Gastroesophageal sphincter (tissue), 4 donors: ENCODE measurements at regions not wholly inside any gene's neighbourhood (a gene's known extent, or its start where the extent isn't known, plus 50 kb on each side); places are given as distances from the start of the nearest gene placed in this dataset.

Source experiments
- ATAC-seq: fragments of 150-250 bp; one replicate; pipeline ENCODE4 v1.9.1; 2016; ENCODE audit warnings: mild to moderate bottlenecking, moderate library complexity
- H3K27ac ChIP-seq, 4 donors: fragments of 200-600 bp; sonication (generic) in 3 of 4; 1 replicate in 3 of 4; 2 replicates in 1 of 4; pipeline ENCODE4 v1.5.1; 2016 to 2019
- H3K27me3 ChIP-seq: fragments of 200-600 bp; sonication (generic); one replicate; pipeline ENCODE4 v1.5.1; 2019
- H3K36me3 ChIP-seq, 2 donors: fragments of 200-600 bp; sonication (generic); one replicate each; pipeline ENCODE4 v1.5.1; 2019; ENCODE audit warnings: control low read depth in 1 of 2
- H3K4me1 ChIP-seq, 3 donors: fragments of 200-600 bp; sonication (generic); 1 replicate in 2 of 3; 2 replicates in 1 of 3; pipeline ENCODE4 v1.5.1; 2016 to 2019; ENCODE audit warnings: control low read depth in 2 of 3
- H3K4me3 ChIP-seq, 2 donors: fragments of 200-600 bp; sonication (generic); one replicate each; pipeline ENCODE4 v1.5.1; 2019; ENCODE audit warnings: mild to moderate bottlenecking in 1 of 2, moderate library complexity in 1 of 2
- H3K9me3 ChIP-seq, 3 donors: fragments of 200-600 bp; sonication (generic); one replicate each; pipeline ENCODE4 v1.5.1; 2017 to 2019; ENCODE audit warnings: control low read depth in 2 of 3
- EP300 ChIP-seq: sonication (generic); formaldehyde crosslinking; IDR thresholded peaks from one replicate; pipeline ENCODE4 v1.6.1; 2017; ENCODE audit warnings: antibody characterized with exemption, mild to moderate bottlenecking
- POLR2A ChIP-seq, 2 donors: fragments of 450-650 bp; IDR thresholded peaks; one replicate each; pipeline ENCODE4 v1.6.1; 2017; ENCODE audit warnings: antibody characterized with exemption in 2 of 2, mild to moderate bottlenecking in 2 of 2, moderate library complexity in 1 of 2
- POLR2AphosphoS5 ChIP-seq: sonication (generic); formaldehyde crosslinking; IDR thresholded peaks from one replicate; pipeline ENCODE4 v1.6.1; 2017; ENCODE audit warnings: antibody characterized with exemption
- WGBS, 2 donors: methylation state at CpG; one replicate each; pipeline ENCODE4 v1.1.5; 2018; ENCODE audit warnings: low coverage in 1 of 2; 5-methylcytosine and 5-hydroxymethylcytosine counted together
- TF ChIP-seq, protein P1 (sequence below), 4 experiments: fragments of 200-600 bp in 2 of 4; fragments of 450-650 bp in 2 of 4; sonication (generic) in 1 of 4; IDR thresholded peaks; one replicate each; pipeline ENCODE4 v1.5.1; 2017 to 2019; ENCODE audit warnings: antibody characterized with exemption in 4 of 4, mild to moderate bottlenecking in 2 of 4, moderate library complexity in 2 of 4

DNA sequence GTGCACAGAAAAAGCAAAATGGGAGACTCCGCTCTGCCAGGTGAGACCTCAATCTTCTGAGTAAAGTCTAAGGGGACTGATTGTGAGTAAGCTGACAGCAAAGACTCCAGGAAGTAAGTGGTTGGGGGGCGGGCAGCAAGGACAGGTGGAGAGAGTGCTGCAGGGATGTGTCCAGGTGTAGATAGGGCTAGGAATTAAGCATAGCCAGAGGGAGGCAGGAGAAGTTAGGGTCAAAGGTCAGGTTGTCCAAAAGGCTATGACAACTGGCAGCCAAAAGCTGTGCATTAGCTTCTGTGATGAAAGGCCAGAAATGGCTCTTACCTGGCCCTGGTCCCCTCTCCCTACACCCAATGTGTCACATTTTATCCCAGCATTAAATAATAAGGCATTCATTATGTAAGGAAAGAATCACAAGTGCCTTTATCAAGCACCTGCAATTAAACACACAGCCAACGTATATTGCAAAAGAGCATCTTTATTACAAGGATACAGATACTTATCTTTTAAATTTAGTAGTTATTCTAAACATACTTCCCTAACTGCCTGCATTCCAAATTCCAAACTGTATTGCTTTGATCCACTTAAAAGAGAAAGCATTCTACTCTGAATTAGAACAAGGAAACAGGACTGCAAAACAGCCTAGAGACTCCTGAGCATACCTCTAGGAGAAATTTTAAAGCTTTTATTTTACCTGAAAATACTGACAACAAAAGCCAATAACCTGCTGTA is 247.9 kb downstream of the IRS1 start:
- no peaks in the 10 kb centered on the region for H3K9me3 ChIP-seq
- 90 to 94% methylated on average over 3 of the region's 3 CpGs for WGBS, 2 donors

DNA sequence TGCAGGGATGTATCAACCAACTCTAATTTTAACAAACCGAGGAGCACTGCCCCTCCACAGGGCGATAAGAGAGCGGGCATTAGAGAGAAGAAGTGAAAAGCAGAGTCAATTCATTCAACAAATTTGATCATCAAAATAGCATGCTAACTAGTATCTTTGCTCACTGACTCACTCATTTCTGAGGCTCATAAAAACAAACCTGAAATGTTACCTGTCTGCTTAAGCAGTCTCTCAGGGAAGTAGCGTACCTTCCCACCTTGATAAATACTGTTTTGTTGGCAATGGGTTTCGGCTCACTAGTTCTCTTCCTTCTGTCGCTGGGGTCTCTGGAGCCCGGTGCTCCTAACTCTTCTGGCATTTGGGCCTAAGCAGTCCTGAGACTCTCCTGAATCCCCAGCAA is 248.8 kb downstream of the IRS1 start:
- Histone ChIP-seq H3K27me3 (no peaks in the 10 kb centered on the region), H3K4me3 (no peak overlapping the region), H3K9me3 (no peaks in the 10 kb centered on the region), H3K27ac (no peak overlapping the region), H3K4me1 (no peaks in the 10 kb centered on the region), H3K36me3 (no peaks in the 10 kb centered on the region)
- WGBS, 2 donors = 94% methylated on average over 5 to 7 of the region's 7 CpGs
- TF ChIP-seq POLR2A (IDR thresholded peaks at IDR 0.05) = no peak
- no peak for TF ChIP-seq EP300
- TF ChIP-seq, protein P1, sequence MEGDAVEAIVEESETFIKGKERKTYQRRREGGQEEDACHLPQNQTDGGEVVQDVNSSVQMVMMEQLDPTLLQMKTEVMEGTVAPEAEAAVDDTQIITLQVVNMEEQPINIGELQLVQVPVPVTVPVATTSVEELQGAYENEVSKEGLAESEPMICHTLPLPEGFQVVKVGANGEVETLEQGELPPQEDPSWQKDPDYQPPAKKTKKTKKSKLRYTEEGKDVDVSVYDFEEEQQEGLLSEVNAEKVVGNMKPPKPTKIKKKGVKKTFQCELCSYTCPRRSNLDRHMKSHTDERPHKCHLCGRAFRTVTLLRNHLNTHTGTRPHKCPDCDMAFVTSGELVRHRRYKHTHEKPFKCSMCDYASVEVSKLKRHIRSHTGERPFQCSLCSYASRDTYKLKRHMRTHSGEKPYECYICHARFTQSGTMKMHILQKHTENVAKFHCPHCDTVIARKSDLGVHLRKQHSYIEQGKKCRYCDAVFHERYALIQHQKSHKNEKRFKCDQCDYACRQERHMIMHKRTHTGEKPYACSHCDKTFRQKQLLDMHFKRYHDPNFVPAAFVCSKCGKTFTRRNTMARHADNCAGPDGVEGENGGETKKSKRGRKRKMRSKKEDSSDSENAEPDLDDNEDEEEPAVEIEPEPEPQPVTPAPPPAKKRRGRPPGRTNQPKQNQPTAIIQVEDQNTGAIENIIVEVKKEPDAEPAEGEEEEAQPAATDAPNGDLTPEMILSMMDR (IDR thresholded peaks at IDR 0.05) = no peak
- ATAC-seq = no peak

More for the DNA sequence above, 247.9 kb downstream of the IRS1 start:
- Histone ChIP-seq H3K27ac (no peak overlapping the region), H3K36me3 (no peaks in the 10 kb centered on the region), H3K4me1 (no peaks in the 10 kb centered on the region), H3K4me3 (no peak overlapping the region), H3K27me3 (no peaks in the 10 kb centered on the region)
- no peak for ATAC-seq
- no peak for TF ChIP-seq EP300
- TF ChIP-seq, protein P1 (IDR thresholded peaks at IDR 0.05) = no peak
- no peak for TF ChIP-seq POLR2A (IDR thresholded peaks at IDR 0.05)
- no peak for TF ChIP-seq POLR2AphosphoS5

DNA sequence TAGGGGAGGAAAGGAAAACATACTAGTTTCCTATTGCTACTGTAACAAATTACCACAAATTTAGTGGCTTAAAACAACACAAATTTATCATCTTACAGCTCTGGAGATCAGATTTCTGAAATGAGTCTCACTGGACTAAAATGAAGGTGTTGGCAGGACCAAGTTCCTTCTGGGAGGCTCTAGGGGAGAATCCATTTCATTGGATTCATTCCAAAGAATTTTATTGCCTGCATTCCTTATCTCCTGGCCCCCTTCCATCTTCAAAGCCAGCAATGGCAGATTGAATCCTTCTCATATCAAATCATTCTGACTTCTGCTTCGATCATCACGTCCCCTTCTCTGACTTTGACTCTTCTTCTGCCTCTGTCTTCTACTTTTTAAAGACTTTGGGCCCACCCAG is 250.9 kb downstream of the IRS1 start:
- no peak for TF ChIP-seq POLR2A (IDR thresholded peaks at IDR 0.05)
- TF ChIP-seq, protein P1 (IDR thresholded peaks at IDR 0.05) = no peak
- no peak for TF ChIP-seq EP300
- TF ChIP-seq POLR2AphosphoS5 = no peak
- no peaks in the 10 kb centered on the region for H3K36me3 ChIP-seq
- H3K27me3 ChIP-seq = no peaks in the 10 kb centered on the region
- H3K4me3 ChIP-seq = no peak overlapping the region
- WGBS, 2 donors = 73 to 77% methylated on average over 2 of the region's 2 CpGs
- no peak overlapping the region for H3K27ac ChIP-seq
- no peak for ATAC-seq
- no peaks in the 10 kb centered on the region for H3K4me1 ChIP-seq
- no peaks in the 10 kb centered on the region for H3K9me3 ChIP-seq

- Histone ChIP-seq H3K4me1 (no peaks in the 10 kb centered on the region), H3K9me3 (no peaks in the 10 kb centered on the region), H3K36me3 (no peaks in the 10 kb centered on the region), H3K4me3 (no peak overlapping the region), H3K27me3 (no peaks in the 10 kb centered on the region), H3K27ac (no peak overlapping the region)
- no peak for ATAC-seq
- no peak for TF ChIP-seq EP300
- TF ChIP-seq, protein P1 (IDR thresholded peaks at IDR 0.05) = no peak
- TF ChIP-seq POLR2AphosphoS5 = no peak
- no peak for TF ChIP-seq POLR2A (IDR thresholded peaks at IDR 0.05)
- 100% methylated on average over 1 of the region's 2 CpGs for WGBS, 2 donors
These were observed 254.9 kb downstream of the IRS1 start for GRCh38 chr2:226544596-226545210.
